CD14-positive monocyte (primary cell): ENCODE measurements at regions not wholly inside any gene's neighbourhood (a gene's known extent, or its start where the extent isn't known, plus 50 kb on each side); places are given as distances from the start of the nearest gene placed in this dataset.

Experiments
- DNase-seq, 3 donors: peaks; one replicate each; pipeline ENCODE4 v3.0.0-alpha.2; 2011 to 2022
- H2AFZ ChIP-seq: 2 replicates; pipeline ENCODE4 v1.6.0; 2012; ENCODE audit warnings: mild to moderate bottlenecking, low read depth, low read length, inconsistent platforms; ENCODE audit not compliant: insufficient read depth, poor library complexity, severe bottlenecking
- H3K27ac ChIP-seq, 2 donors: 1 replicate in 1 of 2; 2 replicates in 1 of 2; pipeline ENCODE4 v1.5.1; 2012 to 2013; ENCODE audit warnings: low read length in 2 of 2, control low read depth in 1 of 2, inconsistent platforms in 1 of 2, low read depth in 1 of 2, mild to moderate bottlenecking in 1 of 2
- H3K27me3 ChIP-seq, 2 donors: one replicate each; pipeline versions ENCODE4 v1.6.0 to v1.6.1; 2011 to 2013; ENCODE audit warnings: low read length in 2 of 2; ENCODE audit not compliant: control insufficient read depth in 2 of 2, insufficient read depth in 2 of 2
- H3K36me3 ChIP-seq, 2 donors: replicated peaks in 1 of 2; 1 replicate in 1 of 2; 2 replicates in 1 of 2; pipeline versions ENCODE4 v1.5.1 to v1.6.1; 2012 to 2013; ENCODE audit warnings: low read length in 2 of 2, control low read depth in 1 of 2, inconsistent platforms in 1 of 2, mild to moderate bottlenecking in 1 of 2; ENCODE audit not compliant: insufficient read depth in 2 of 2, control insufficient read depth in 1 of 2
- H3K4me1 ChIP-seq, 2 donors: 1 replicate in 1 of 2; 2 replicates in 1 of 2; pipeline versions ENCODE4 v1.5.1 to v1.6.1; 2012 to 2013; ENCODE audit warnings: low read length in 2 of 2, control low read depth in 1 of 2, inconsistent platforms in 1 of 2, mild to moderate bottlenecking in 1 of 2, moderate library complexity in 1 of 2; ENCODE audit not compliant: insufficient read depth in 2 of 2, control insufficient read depth in 1 of 2
- H3K4me2 ChIP-seq: replicated peaks from 2 replicates; pipeline ENCODE3; 2012; ENCODE audit warnings: low read length, moderate library complexity, mild to moderate bottlenecking; ENCODE audit not compliant: poor library complexity, severe bottlenecking; ENCODE audit errors: extremely low read depth
- H3K4me3 ChIP-seq, 3 experiments: fragments of 200-600 bp in 1 of 3; sonication (generic) in 1 of 3; replicated peaks in 1 of 3; 1 replicate in 2 of 3; 2 replicates in 1 of 3; pipeline ENCODE4 v1.5.1; 2011 to 2013; ENCODE audit warnings: low read length in 3 of 3, mild to moderate bottlenecking in 3 of 3, control low read depth in 2 of 3, low read depth in 2 of 3, inconsistent platforms in 1 of 3, moderate library complexity in 1 of 3
- H3K79me2 ChIP-seq: 2 replicates; pipeline ENCODE4 v1.6.0; 2012; ENCODE audit warnings: mild to moderate bottlenecking, control low read depth, inconsistent platforms, low read length, moderate library complexity; ENCODE audit not compliant: insufficient read depth
- H3K9ac ChIP-seq: 2 replicates; pipeline ENCODE4 v1.6.0; 2017; ENCODE audit warnings: low read length, mild to moderate bottlenecking; ENCODE audit not compliant: insufficient read depth, poor library complexity, severe bottlenecking
- H3K9me3 ChIP-seq, 2 donors: replicated peaks in 1 of 2; 1 replicate in 1 of 2; 2 replicates in 1 of 2; pipeline versions ENCODE4 v1.5.1 to v1.6.1; 2012 to 2013; ENCODE audit warnings: low read length in 2 of 2, control low read depth in 1 of 2; ENCODE audit not compliant: control insufficient read depth in 1 of 2, insufficient read depth in 1 of 2
- H4K20me1 ChIP-seq: 2 replicates; pipeline ENCODE4 v1.6.0; 2012; ENCODE audit warnings: mild to moderate bottlenecking, low read length, control low read depth, moderate library complexity; ENCODE audit not compliant: insufficient read depth
- H3K27ac Mint-ChIP-seq, 7 donors: one replicate each; pipeline ENCODE4 v1.8.0; 2020; ENCODE audit warnings: mild to moderate bottlenecking in 7 of 7, mixed read lengths in 7 of 7, moderate library complexity in 6 of 7, inconsistent platforms in 2 of 7
- H3K27me3 Mint-ChIP-seq, 3 donors: one replicate each; pipeline ENCODE4 v1.8.0; 2021 to 2022; ENCODE audit warnings: low read depth in 3 of 3, mild to moderate bottlenecking in 3 of 3, mixed read lengths in 3 of 3, moderate library complexity in 3 of 3, inconsistent platforms in 1 of 3
- H3K36me3 Mint-ChIP-seq, 2 donors: one replicate each; pipeline ENCODE4 v1.8.0; 2020; ENCODE audit warnings: mixed read lengths in 2 of 2, inconsistent platforms in 1 of 2, mild to moderate bottlenecking in 1 of 2
- H3K4me1 Mint-ChIP-seq: one replicate; pipeline ENCODE4 v1.8.0; 2020; ENCODE audit warnings: mild to moderate bottlenecking, mixed read lengths
- H3K4me3 Mint-ChIP-seq, 2 donors: one replicate each; pipeline ENCODE4 v1.8.0; 2020; ENCODE audit warnings: mild to moderate bottlenecking in 2 of 2, mixed read lengths in 2 of 2, moderate library complexity in 1 of 2
- H3K9me3 Mint-ChIP-seq, 7 donors: one replicate each; pipeline ENCODE4 v1.8.0; 2020 to 2022; ENCODE audit warnings: mixed read lengths in 7 of 7, mild to moderate bottlenecking in 6 of 7, moderate library complexity in 6 of 7, inconsistent platforms in 2 of 7
- WGBS: methylation state at CpG from one replicate; pipeline ENCODE4 v1.1.5; 2013; ENCODE audit warnings: missing lambda C conversion rate; ENCODE audit not compliant: insufficient coverage; 5-methylcytosine and 5-hydroxymethylcytosine counted together
- intact Hi-C, 2 donors: fragments of 100-400 bp; cut with micrococcal nuclease; formaldehyde crosslinking; loops; one replicate each; pipeline versions ENCODE4 v1.15.0 to v1.15.1; 2023
- TF ChIP-seq, protein P1 (sequence below): fragments of 200-600 bp; IDR thresholded peaks from one replicate; pipeline ENCODE4 v1.8.0; 2022; ENCODE audit warnings: antibody characterized with exemption, mild to moderate bottlenecking

GRCh38 chr1:164473544-164473943 is 85.4 kb upstream of the PBX1 start:
- Histone ChIP-seq H2AFZ (no peak overlapping the region), H3K4me1 (no peaks in the 10 kb centered on the region), H3K4me3 (no peak overlapping the region), H3K27ac (no peak overlapping the region), H4K20me1 (no peaks in the 10 kb centered on the region), H3K9me3 (no peaks in the 10 kb centered on the region), H3K9ac (no peak overlapping the region), H3K36me3 (no peaks in the 10 kb centered on the region), H3K4me2 (no peak overlapping the region), H3K27me3 (no peaks in the 10 kb centered on the region), H3K79me2 (no peaks in the 10 kb centered on the region)
- intact Hi-C loops, result no loop called here
- TF ChIP-seq, protein P1, sequence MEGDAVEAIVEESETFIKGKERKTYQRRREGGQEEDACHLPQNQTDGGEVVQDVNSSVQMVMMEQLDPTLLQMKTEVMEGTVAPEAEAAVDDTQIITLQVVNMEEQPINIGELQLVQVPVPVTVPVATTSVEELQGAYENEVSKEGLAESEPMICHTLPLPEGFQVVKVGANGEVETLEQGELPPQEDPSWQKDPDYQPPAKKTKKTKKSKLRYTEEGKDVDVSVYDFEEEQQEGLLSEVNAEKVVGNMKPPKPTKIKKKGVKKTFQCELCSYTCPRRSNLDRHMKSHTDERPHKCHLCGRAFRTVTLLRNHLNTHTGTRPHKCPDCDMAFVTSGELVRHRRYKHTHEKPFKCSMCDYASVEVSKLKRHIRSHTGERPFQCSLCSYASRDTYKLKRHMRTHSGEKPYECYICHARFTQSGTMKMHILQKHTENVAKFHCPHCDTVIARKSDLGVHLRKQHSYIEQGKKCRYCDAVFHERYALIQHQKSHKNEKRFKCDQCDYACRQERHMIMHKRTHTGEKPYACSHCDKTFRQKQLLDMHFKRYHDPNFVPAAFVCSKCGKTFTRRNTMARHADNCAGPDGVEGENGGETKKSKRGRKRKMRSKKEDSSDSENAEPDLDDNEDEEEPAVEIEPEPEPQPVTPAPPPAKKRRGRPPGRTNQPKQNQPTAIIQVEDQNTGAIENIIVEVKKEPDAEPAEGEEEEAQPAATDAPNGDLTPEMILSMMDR, result no peak
- H3K4me3 Mint-ChIP-seq, result no peak overlapping the region
- no peaks in the 10 kb centered on the region for H3K4me1 Mint-ChIP-seq
- no peak for DNase-seq
- H3K27me3 Mint-ChIP-seq, result peaks cover 0 to 2% (median 2%) of the 10 kb centered on the region in 3 donors
- no peaks in the 10 kb centered on the region for H3K36me3 Mint-ChIP-seq
- no CpG with 5 or more reads among the region's 3 CpGs for WGBS
- H3K9me3 Mint-ChIP-seq, result peaks cover 0 to 11% (median 2%) of the 10 kb centered on the region in 7 donors
- no peak overlapping the region for H3K27ac Mint-ChIP-seq

DNA sequence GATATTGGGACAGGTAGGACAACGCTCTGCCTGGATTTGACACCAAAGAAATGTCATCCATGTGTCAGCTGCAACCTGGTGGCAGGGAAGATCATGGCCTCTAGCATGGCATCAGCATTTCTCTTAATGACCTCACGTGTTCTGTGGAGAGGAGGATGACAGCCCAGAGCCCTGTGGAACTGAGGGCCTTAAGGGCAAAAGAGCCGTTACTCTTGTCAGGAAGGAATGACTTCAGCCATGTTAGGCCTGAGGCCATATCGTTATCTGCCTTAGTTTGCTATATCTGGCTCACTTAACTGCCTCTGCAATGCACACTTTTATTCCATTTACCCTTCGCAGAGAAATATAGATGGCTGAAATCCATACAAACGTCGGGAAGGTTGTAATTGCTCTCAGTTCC is 83.2 kb upstream of the PBX1 start:
- H3K27ac ChIP-seq, result no peak overlapping the region
- TF ChIP-seq, protein P1, result no peak
- DNase-seq, result no peak
- H3K9ac ChIP-seq, result no peak overlapping the region
- no peak overlapping the region for H3K4me3 ChIP-seq
- H3K9me3 ChIP-seq, result no peaks in the 10 kb centered on the region
- H3K27me3 Mint-ChIP-seq, result peaks cover 0 to 2% (median 0%) of the 10 kb centered on the region in 3 donors
- no peaks in the 10 kb centered on the region for H3K36me3 Mint-ChIP-seq
- no peaks in the 10 kb centered on the region for H4K20me1 ChIP-seq
- H2AFZ ChIP-seq, result no peak overlapping the region
- H3K4me1 ChIP-seq, result no peaks in the 10 kb centered on the region
- no peak overlapping the region for H3K4me3 Mint-ChIP-seq
- intact Hi-C loops, result no loop called here
- no peak overlapping the region for H3K4me2 ChIP-seq
- no peaks in the 10 kb centered on the region for H3K27me3 ChIP-seq
- 90% methylated on average over 4 of the region's 7 CpGs for WGBS
- H3K27ac Mint-ChIP-seq, result no peak overlapping the region
- peaks cover 0 to 11% (median 2%) of the 10 kb centered on the region in 7 donors for H3K9me3 Mint-ChIP-seq
- H3K36me3 ChIP-seq, result no peaks in the 10 kb centered on the region
- no peaks in the 10 kb centered on the region for H3K4me1 Mint-ChIP-seq
- H3K79me2 ChIP-seq, result no peaks in the 10 kb centered on the region
